Activated CD4-positive, alpha-beta T cell treated with anti-CD3 and anti-CD28 coated beads for 24 hours (primary cell): ENCODE measurements at regions not wholly inside any gene's neighbourhood (a gene's known extent, or its start where the extent isn't known, plus 50 kb on each side); places are given as distances from the start of the nearest gene placed in this dataset.

Source experiments
- DNase-seq, 2 donors: peaks; one replicate each; pipeline ENCODE4 v3.0.0-alpha.2; 2020; ENCODE audit warnings: low read depth in 2 of 2

- DNase-seq: no peak
Observed at GRCh38 chr10:117927332-117927731, 119.4 kb downstream of the RAB11FIP2 start.

GRCh38 chr10:117927871-117928270, 118.9 kb downstream of the RAB11FIP2 start:
- DNase-seq: no peak

- no peak for DNase-seq
Observed at GRCh38 chr10:117928281-117928680, 118.5 kb downstream of the RAB11FIP2 start.

GRCh38 chr10:117928741-117929140, 118.0 kb downstream of the RAB11FIP2 start:
- DNase-seq: no peak

- no peak for DNase-seq
Observed at GRCh38 chr10:117929327-117930067, 117.2 kb downstream of the RAB11FIP2 start.

- no peak for DNase-seq
Observed at GRCh38 chr10:117931078-117931477, 115.7 kb downstream of the RAB11FIP2 start.

- DNase-seq: no peak
Observed at GRCh38 chr10:117933036-117933435, 113.7 kb downstream of the RAB11FIP2 start.

GRCh38 chr10:117934477-117934876, 112.3 kb downstream of the RAB11FIP2 start:
- no peak for DNase-seq

- no peak for DNase-seq
Observed at GRCh38 chr10:117936141-117936540, 110.6 kb downstream of the RAB11FIP2 start.

GRCh38 chr10:117936566-117936965, 110.2 kb downstream of the RAB11FIP2 start:
- no peak for DNase-seq

GRCh38 chr10:117936976-117937375, 109.8 kb downstream of the RAB11FIP2 start:
- no peak for DNase-seq

GRCh38 chr10:117938104-117938503, 108.6 kb downstream of the RAB11FIP2 start:
- no peak for DNase-seq

GRCh38 chr10:117942226-117942625, 104.5 kb downstream of the RAB11FIP2 start:
- no peak for DNase-seq

GRCh38 chr10:117944676-117945447, 101.9 kb downstream of the RAB11FIP2 start:
- no peak for DNase-seq

GRCh38 chr10:117945651-117946050, 101.1 kb downstream of the RAB11FIP2 start:
- DNase-seq: no peak

GRCh38 chr10:117946525-117947070, 100.1 kb downstream of the RAB11FIP2 start:
- no peak for DNase-seq

GRCh38 chr10:117948493-117948892, 98.2 kb downstream of the RAB11FIP2 start:
- DNase-seq: no peak

- DNase-seq: no peak
Observed at GRCh38 chr10:117950408-117950807, 96.3 kb downstream of the RAB11FIP2 start.
